H1 (cell line): ENCODE measurements at regions not wholly inside any gene's neighbourhood (a gene's known extent, or its start where the extent isn't known, plus 50 kb on each side); places are given as distances from the start of the nearest gene placed in this dataset.

Experiments used
- KDM4A ChIP-seq: IDR thresholded peaks from one replicate; pipeline ENCODE4 v1.7.1; 2012; ENCODE audit warnings: low read depth, mild to moderate bottlenecking, moderate library complexity, low read length, inconsistent platforms; ENCODE audit not compliant: severe bottlenecking
- RBBP5 ChIP-seq: IDR thresholded peaks from 2 replicates; pipeline ENCODE4 v1.7.1; 2012; ENCODE audit warnings: low read depth, mild to moderate bottlenecking, inconsistent platforms, low read length, moderate library complexity, borderline replicate concordance
- SIRT6 ChIP-seq: IDR thresholded peaks from one replicate; pipeline ENCODE4 v1.7.1; 2012; ENCODE audit warnings: low read length, inconsistent platforms
- SRF ChIP-seq: IDR thresholded peaks from 2 replicates; pipeline ENCODE4 v1.6.1; 2011; ENCODE audit warnings: mild to moderate bottlenecking, low read depth, low read length, moderate library complexity
- TAF1 ChIP-seq: IDR thresholded peaks from 2 replicates; pipeline ENCODE4 v1.6.1; 2011; ENCODE audit warnings: mild to moderate bottlenecking, low read depth, low read length
- TAF7 ChIP-seq: optimal IDR thresholded peaks from 2 replicates; pipeline ENCODE3; 2011; ENCODE audit warnings: low read depth, mild to moderate bottlenecking, inconsistent platforms, low read length, moderate library complexity, borderline replicate concordance
- TF ChIP-seq, protein P1 (sequence below): IDR thresholded peaks from 2 replicates; pipeline ENCODE4 v1.6.1; 2012; ENCODE audit warnings: inconsistent platforms

DNA sequence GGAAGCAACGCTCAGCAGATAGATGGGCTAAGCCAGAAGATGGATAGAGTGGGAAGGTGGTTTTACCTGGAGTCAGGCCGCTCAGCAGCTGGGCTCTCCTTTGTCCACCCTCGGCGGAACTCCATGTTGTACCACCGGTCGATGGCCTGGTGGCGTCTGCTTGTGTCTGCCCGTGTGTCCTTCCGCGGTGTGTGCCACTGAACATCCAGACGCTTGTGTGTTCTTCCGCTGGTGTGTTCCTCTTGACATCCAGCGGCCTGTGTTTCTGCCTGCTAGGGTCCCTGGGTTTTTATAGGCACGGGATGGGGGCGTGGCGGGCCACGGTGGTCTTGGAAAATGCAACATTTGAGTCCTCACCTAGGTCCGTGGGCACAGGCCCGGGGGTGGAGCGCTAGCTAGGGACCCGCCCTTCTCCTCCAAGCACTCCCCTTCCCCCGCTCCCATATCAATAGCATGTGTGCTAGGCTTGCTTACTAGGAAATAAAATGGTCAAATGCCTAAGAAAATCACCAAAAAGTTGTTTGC is 1431.7 kb upstream of the ACVR2A start (continued):
- TF ChIP-seq TAF7 (no peak), TAF1 (no peak), KDM4A (no peak), SIRT6 (no peak), SRF (no peak), RBBP5 (no peak)
- TF ChIP-seq, protein P1, sequence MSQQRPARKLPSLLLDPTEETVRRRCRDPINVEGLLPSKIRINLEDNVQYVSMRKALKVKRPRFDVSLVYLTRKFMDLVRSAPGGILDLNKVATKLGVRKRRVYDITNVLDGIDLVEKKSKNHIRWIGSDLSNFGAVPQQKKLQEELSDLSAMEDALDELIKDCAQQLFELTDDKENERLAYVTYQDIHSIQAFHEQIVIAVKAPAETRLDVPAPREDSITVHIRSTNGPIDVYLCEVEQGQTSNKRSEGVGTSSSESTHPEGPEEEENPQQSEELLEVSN: no peak
